Spleen (tissue), 11 donors: ENCODE measurements at regions not wholly inside any gene's neighbourhood (a gene's known extent, or its start where the extent isn't known, plus 50 kb on each side); places are given as distances from the start of the nearest gene placed in this dataset.

Experiments used
- DNase-seq: peaks from one replicate; pipeline ENCODE4 v3.0.0-alpha.2; 2020
- H3K27ac ChIP-seq, 8 donors: fragments of 200-600 bp; sonication (generic) in 7 of 8; 1 replicate in 4 of 8; 2 replicates in 4 of 8; pipeline versions ENCODE4 v1.5.0 to v1.8.0; 2016 to 2021; ENCODE audit warnings: inconsistent platforms in 4 of 8, mild to moderate bottlenecking in 4 of 8, moderate library complexity in 1 of 8
- H3K27me3 ChIP-seq, 7 donors: fragments of 200-600 bp; sonication (generic) in 6 of 7; replicated peaks in 1 of 7; 1 replicate in 4 of 7; 2 replicates in 3 of 7; pipeline versions ENCODE4 v1.5.0 to v1.8.0; 2016 to 2021; ENCODE audit warnings: inconsistent platforms in 3 of 7, mild to moderate bottlenecking in 1 of 7
- H3K36me3 ChIP-seq, 6 donors: fragments of 200-600 bp; sonication (generic) in 5 of 6; 1 replicate in 4 of 6; 2 replicates in 2 of 6; pipeline versions ENCODE4 v1.5.0 to v1.8.0; 2016 to 2021; ENCODE audit warnings: inconsistent platforms in 2 of 6
- H3K4me1 ChIP-seq, 6 donors: fragments of 200-600 bp; sonication (generic) in 5 of 6; 1 replicate in 3 of 6; 2 replicates in 3 of 6; pipeline versions ENCODE4 v1.5.0 to v1.8.0; 2016 to 2021; ENCODE audit warnings: inconsistent platforms in 3 of 6
- H3K4me3 ChIP-seq, 8 donors: fragments of 200-600 bp; sonication (generic) in 7 of 8; 1 replicate in 4 of 8; 2 replicates in 4 of 8; pipeline versions ENCODE4 v1.5.0 to v1.8.0; 2016 to 2021; ENCODE audit warnings: inconsistent platforms in 4 of 8, mild to moderate bottlenecking in 4 of 8, moderate library complexity in 2 of 8
- H3K9me3 ChIP-seq, 8 donors: fragments of 200-600 bp; sonication (generic) in 7 of 8; 1 replicate in 4 of 8; 2 replicates in 4 of 8; pipeline versions ENCODE4 v1.5.0 to v1.8.0; 2016 to 2021; ENCODE audit warnings: inconsistent platforms in 4 of 8
- CTCF ChIP-seq, 11 experiments: fragments of 200-600 bp in 7 of 11; fragments of 450-650 bp in 4 of 11; sonication (generic) in 4 of 11; IDR thresholded peaks in 8 of 11; conservative IDR thresholded peaks in 3 of 11; 1 replicate in 7 of 11; 2 replicates in 4 of 11; pipeline versions ENCODE4 v1.4.0 to v1.8.0; 2016 to 2021; ENCODE audit warnings: antibody characterized with exemption in 11 of 11, inconsistent platforms in 4 of 11, mild to moderate bottlenecking in 1 of 11
- POLR2A ChIP-seq, 3 donors: fragments of 450-650 bp; IDR thresholded peaks; one replicate each; pipeline ENCODE4 v1.5.1; 2017; ENCODE audit warnings: antibody characterized with exemption in 3 of 3, mild to moderate bottlenecking in 1 of 3
- POLR2AphosphoS5 ChIP-seq, 3 donors: sonication (generic); formaldehyde crosslinking; IDR thresholded peaks; one replicate each; pipeline ENCODE4 v1.5.1; 2017; ENCODE audit warnings: antibody characterized with exemption in 3 of 3
- WGBS, 5 donors: extraction: QIAGEN DNeasy Blood & Tissue Kit in 3 of 5; methylation state at CpG; one replicate each; pipeline versions ENCODE4 v1.1.5 to v1.1.7; 2013 to 2018; 5-methylcytosine and 5-hydroxymethylcytosine counted together
- intact Hi-C: fragments of 100-400 bp; cut with DNase I; formaldehyde crosslinking; loops from one replicate; pipeline ENCODE4 v1.15.0; 2023; ENCODE audit warnings: low total_unique reads
- donor health status: healthy with polysubstance abuse.
- donor health status: DM: no; HTN: no; CAD: no; lungs with moderate emphysema.
- donor health status: DM: no; HTN: no; CAD: no.
- donor health status: Bipolar disorder and iron deficiency.
- donor health status: healthy.
- donor health status: DM: no; HTN: no; CAD: no.
- donor health status: DM: yes; HTN: yes; CAD: no.

- no peaks in the 10 kb centered on the region for H3K36me3 ChIP-seq
Measured at GRCh38 chr14:26959437-26959836, 361.6 kb upstream of the NOVA1 start.

GRCh38 chr14:26959972-26960660 is 362.3 kb upstream of the NOVA1 start:
- Histone ChIP-seq H3K36me3 (no peaks in the 10 kb centered on the region), H3K4me3 (no peak overlapping the region), H3K9me3 (no peaks in the 10 kb centered on the region), H3K27ac (no peak overlapping the region), H3K4me1 (no peaks in the 10 kb centered on the region), H3K27me3 (no peaks in the 10 kb centered on the region)
- no peak for DNase-seq
- intact Hi-C loops: no loop called here
- TF ChIP-seq POLR2AphosphoS5 (IDR thresholded peaks at IDR 0.05) (no peak), POLR2A (IDR thresholded peaks at IDR 0.05) (no peak), CTCF (IDR thresholded peaks at IDR 0.05 in 8 of 11, conservative IDR thresholded peaks at IDR 0.05 in 3 of 11) (no peak)
- 61 to 72% (median 64%) methylated on average over 10 of the region's 10 CpGs for WGBS, 5 donors

More at GRCh38 chr14:26959437-26959836, 361.6 kb upstream of the NOVA1 start:
- TF ChIP-seq POLR2AphosphoS5 (IDR thresholded peaks at IDR 0.05) (no peak), CTCF (IDR thresholded peaks at IDR 0.05 in 8 of 11, conservative IDR thresholded peaks at IDR 0.05 in 3 of 11) (no peak), POLR2A (IDR thresholded peaks at IDR 0.05) (no peak)
- H3K27ac ChIP-seq: no peak overlapping the region
- no peaks in the 10 kb centered on the region for H3K9me3 ChIP-seq
- H3K4me1 ChIP-seq: no peaks in the 10 kb centered on the region
- intact Hi-C loops: no loop called here
- no peak for DNase-seq
- 69 to 93% (median 75%) methylated on average over 2 of the region's 2 CpGs for WGBS, 5 donors
- H3K4me3 ChIP-seq: no peak overlapping the region
- no peaks in the 10 kb centered on the region for H3K27me3 ChIP-seq

- intact Hi-C loops: no loop called here
- H3K27me3 ChIP-seq: no peaks in the 10 kb centered on the region
- no peak for TF ChIP-seq POLR2AphosphoS5 (IDR thresholded peaks at IDR 0.05)
- TF ChIP-seq POLR2A (IDR thresholded peaks at IDR 0.05): no peak
- TF ChIP-seq CTCF (IDR thresholded peaks at IDR 0.05 in 8 of 11, conservative IDR thresholded peaks at IDR 0.05 in 3 of 11): no peak
- no peaks in the 10 kb centered on the region for H3K9me3 ChIP-seq
- no peak for DNase-seq
- 43 to 53% (median 48%) methylated on average over 4 of the region's 4 CpGs for WGBS, 5 donors
- H3K36me3 ChIP-seq: no peaks in the 10 kb centered on the region
- no peak overlapping the region for H3K4me3 ChIP-seq
- H3K4me1 ChIP-seq: no peaks in the 10 kb centered on the region
- no peak overlapping the region for H3K27ac ChIP-seq
Measured at GRCh38 chr14:26963711-26964110, 365.9 kb upstream of the NOVA1 start.

GRCh38 chr14:26965490-26965889 is 367.7 kb upstream of the NOVA1 start:
- 75 to 86% (median 79%) methylated on average over 7 of the region's 7 CpGs for WGBS, 5 donors
- intact Hi-C loops: no loop called here
- H3K36me3 ChIP-seq: no peaks in the 10 kb centered on the region
- H3K27me3 ChIP-seq: no peaks in the 10 kb centered on the region
- no peaks in the 10 kb centered on the region for H3K9me3 ChIP-seq
- no peak for TF ChIP-seq CTCF (IDR thresholded peaks at IDR 0.05 in 8 of 11, conservative IDR thresholded peaks at IDR 0.05 in 3 of 11)
- no peak for TF ChIP-seq POLR2AphosphoS5 (IDR thresholded peaks at IDR 0.05)
- no peak for TF ChIP-seq POLR2A (IDR thresholded peaks at IDR 0.05)
- no peak for DNase-seq
- H3K4me1 ChIP-seq: no peaks in the 10 kb centered on the region
- no peak overlapping the region for H3K4me3 ChIP-seq
- no peak overlapping the region for H3K27ac ChIP-seq
